Ovary (tissue), 7 donors: ENCODE measurements at regions not wholly inside any gene's neighbourhood (a gene's known extent, or its start where the extent isn't known, plus 50 kb on each side); places are given as distances from the start of the nearest gene placed in this dataset.
"Not testable (repeated sequence)": the region's sequence is repeated elsewhere in the genome, so short reads cannot be mapped to it uniquely, and the experiment has no call there.

ENCODE experiments used
- DNase-seq, 5 donors: peaks; one replicate each; pipeline ENCODE4 v3.0.0-alpha.2; 2019 to 2020
- H3K27ac ChIP-seq, 2 donors: fragments of 200-600 bp; one replicate each; pipeline versions ENCODE4 v1.5.1 to v1.8.0; 2019 to 2022
- H3K27me3 ChIP-seq: fragments of 200-600 bp; one replicate; pipeline ENCODE4 v1.8.0; 2022
- H3K36me3 ChIP-seq: fragments of 200-600 bp; sonication (generic); one replicate; pipeline ENCODE4 v1.5.1; 2019
- H3K4me1 ChIP-seq: one replicate; pipeline ENCODE4 v1.8.1; 2013; ENCODE audit warnings: mild to moderate bottlenecking, moderate library complexity; ENCODE audit not compliant: insufficient read depth
- H3K4me3 ChIP-seq: fragments of 200-600 bp; sonication (generic); one replicate; pipeline ENCODE4 v1.5.1; 2017
- H3K9me3 ChIP-seq, 2 donors: fragments of 200-600 bp in 1 of 2; sonication (generic) in 1 of 2; one replicate each; pipeline versions ENCODE4 v1.5.1 to v1.8.1; 2013 to 2019; ENCODE audit warnings: mild to moderate bottlenecking in 1 of 2, moderate library complexity in 1 of 2
- CTCF ChIP-seq, 3 donors: fragments of 450-650 bp in 2 of 3; fragments of 200-600 bp in 1 of 3; IDR thresholded peaks; one replicate each; pipeline versions ENCODE4 v1.5.1 to v1.8.0; 2016 to 2022; ENCODE audit warnings: antibody characterized with exemption in 3 of 3, mild to moderate bottlenecking in 1 of 3
- EP300 ChIP-seq: sonication (generic); formaldehyde crosslinking; IDR thresholded peaks from one replicate; pipeline ENCODE4 v1.6.1; 2017; ENCODE audit warnings: antibody characterized with exemption
- POLR2A ChIP-seq: fragments of 450-650 bp; IDR thresholded peaks from one replicate; pipeline ENCODE4 v1.6.1; 2017; ENCODE audit warnings: antibody characterized with exemption, mild to moderate bottlenecking, moderate library complexity
- WGBS, 3 donors: extraction: QIAGEN DNeasy Blood & Tissue Kit in 1 of 3; methylation state at CpG; one replicate each; pipeline versions ENCODE4 v1.1.5 to v1.1.7; 2013 to 2017; 5-methylcytosine and 5-hydroxymethylcytosine counted together
- intact Hi-C, 4 donors: fragments of 100-400 bp; cut with DNase I; formaldehyde crosslinking; loops; one replicate each; pipeline versions ENCODE4 v1.11.0 to v1.15.1; 2022 to 2023
- donor health status: DM: no; HTN: no; CAD: no; lungs with moderate emphysema.
- donor health status: DM: no; HTN: no; CAD: no.
- donor health status: Bipolar disorder and iron deficiency.
- donor health status: DM: no; HTN: no; CAD: no.
- donor health status: DM: yes; HTN: yes; CAD: no.

- Histone ChIP-seq H3K27ac (no peak overlapping the region), H3K27me3 (no peaks in the 10 kb centered on the region), H3K4me1 (no peaks in the 10 kb centered on the region), H3K36me3 (no peaks in the 10 kb centered on the region), H3K4me3 (no peak overlapping the region), H3K9me3 (no peaks in the 10 kb centered on the region)
- TF ChIP-seq EP300 (no peak), POLR2A (no peak), CTCF (IDR thresholded peaks at IDR 0.05) (no peak)
- WGBS, 3 donors = 87 to 93% (median 90%) methylated on average over 2 of the region's 2 CpGs
- DNase-seq = no peak
- intact Hi-C loops = no loop called here
These were observed 132.4 kb downstream of the MRPL57 start for GRCh38 chr13:21308906-21309305.

- Histone ChIP-seq H3K9me3 (no peaks in the 10 kb centered on the region), H3K36me3 (no peaks in the 10 kb centered on the region), H3K4me3 (no peak overlapping the region), H3K27ac (no peak overlapping the region), H3K4me1 (no peaks in the 10 kb centered on the region), H3K27me3 (no peaks in the 10 kb centered on the region)
- intact Hi-C loops = no loop called here
- 63 to 84% (median 78%) methylated on average over 5 of the region's 5 CpGs for WGBS, 3 donors
- no peak for DNase-seq
- no peak for TF ChIP-seq EP300
- TF ChIP-seq CTCF (IDR thresholded peaks at IDR 0.05) = no peak
- no peak for TF ChIP-seq POLR2A
These were observed 133.2 kb downstream of the MRPL57 start for GRCh38 chr13:21309542-21310172.

DNA sequence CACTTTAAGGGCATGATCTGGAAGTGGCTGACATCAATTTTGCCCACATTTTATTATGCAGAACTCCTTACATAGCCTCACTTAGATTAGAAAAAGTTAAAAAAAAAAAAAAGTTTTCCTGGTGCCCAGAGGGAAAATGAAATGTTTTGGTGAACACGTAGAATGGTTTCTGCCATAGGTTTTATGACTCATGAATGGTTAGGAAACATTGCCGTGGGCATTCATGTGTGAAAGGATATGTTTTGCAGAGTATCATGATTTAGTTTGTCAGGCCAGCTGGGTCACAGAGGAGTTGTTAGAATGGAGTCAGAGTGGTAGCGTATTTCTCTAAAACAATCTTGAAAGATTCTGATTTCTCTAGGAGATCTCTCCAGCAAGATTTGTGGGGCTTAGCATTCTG, 133.8 kb downstream of the MRPL57 start:
- Histone ChIP-seq H3K4me1 (no peaks in the 10 kb centered on the region), H3K36me3 (no peaks in the 10 kb centered on the region), H3K27ac (no peak overlapping the region), H3K4me3 (no peak overlapping the region), H3K9me3 (no peaks in the 10 kb centered on the region), H3K27me3 (no peaks in the 10 kb centered on the region)
- intact Hi-C loops = no loop called here
- no peak for DNase-seq
- WGBS, 3 donors = 76 to 94% (median 94%) methylated on average over 3 of the region's 3 CpGs
- TF ChIP-seq CTCF (IDR thresholded peaks at IDR 0.05) (no peak), POLR2A (no peak), EP300 (no peak)

- H3K4me1 ChIP-seq, intact Hi-C loops, DNase-seq, H3K9me3 ChIP-seq, H3K4me3 ChIP-seq, H3K27ac ChIP-seq, H3K27me3 ChIP-seq, H3K36me3 ChIP-seq: not testable (repeated sequence)
- WGBS, 3 donors = 95 to 100% (median 97%) methylated on average over 1 of the region's 1 CpG
These were observed 138.5 kb downstream of the MRPL57 start for GRCh38 chr13:21314976-21315375.

GRCh38 chr13:21316376-21316775, 139.9 kb downstream of the MRPL57 start:
- Histone ChIP-seq H3K4me1 (no peaks in the 10 kb centered on the region), H3K9me3 (no peaks in the 10 kb centered on the region), H3K27me3 (no peaks in the 10 kb centered on the region), H3K4me3 (no peak overlapping the region), H3K36me3 (no peaks in the 10 kb centered on the region), H3K27ac (no peak overlapping the region)
- intact Hi-C loops = no loop called here
- no peak for TF ChIP-seq CTCF (IDR thresholded peaks at IDR 0.05)
- no peak for TF ChIP-seq POLR2A
- TF ChIP-seq EP300 = no peak
- DNase-seq = no peak
